Heart right ventricle (tissue), 16 donors: ENCODE measurements at regions not wholly inside any gene's neighbourhood (a gene's known extent, or its start where the extent isn't known, plus 50 kb on each side); places are given as distances from the start of the nearest gene placed in this dataset.

Experiments
- ATAC-seq, 8 donors: fragments of 200-7000 bp; cut with Tn5 transposase; one replicate each; pipeline ENCODE4 v1.9.1; 2020; ENCODE audit warnings: mild to moderate bottlenecking in 8 of 8, moderate library complexity in 8 of 8, moderate number of reproducible peaks in 1 of 8
- DNase-seq, 2 donors: peaks; one replicate each; pipeline ENCODE4 v3.0.0-alpha.2; 2020
- H3K27ac ChIP-seq, 10 donors: fragments of 200-600 bp; sonication (generic) in 2 of 10; one replicate each; pipeline versions ENCODE4 v1.5.0 to v1.8.0; 2020 to 2022; ENCODE audit warnings: mild to moderate bottlenecking in 3 of 10
- H3K27me3 ChIP-seq, 7 donors: fragments of 200-600 bp; one replicate each; pipeline ENCODE4 v1.8.0; 2021 to 2022; ENCODE audit warnings: mild to moderate bottlenecking in 2 of 7
- H3K36me3 ChIP-seq, 9 donors: fragments of 200-600 bp; sonication (generic) in 1 of 9; one replicate each; pipeline versions ENCODE4 v1.5.0 to v1.8.0; 2020 to 2022; ENCODE audit warnings: mild to moderate bottlenecking in 2 of 9
- H3K4me1 ChIP-seq, 9 donors: fragments of 200-600 bp; sonication (generic) in 1 of 9; one replicate each; pipeline versions ENCODE4 v1.5.0 to v1.8.0; 2020 to 2022; ENCODE audit warnings: mild to moderate bottlenecking in 4 of 9
- H3K4me3 ChIP-seq, 10 donors: fragments of 200-600 bp; sonication (generic) in 2 of 10; one replicate each; pipeline versions ENCODE4 v1.5.0 to v1.8.0; 2020 to 2022; ENCODE audit warnings: mild to moderate bottlenecking in 7 of 10, moderate library complexity in 2 of 10
- H3K9me3 ChIP-seq, 11 donors: fragments of 200-600 bp in 10 of 11; sonication (generic) in 2 of 11; one replicate each; pipeline versions ENCODE4 v1.5.0 to v1.8.0; 2013 to 2022; ENCODE audit warnings: mild to moderate bottlenecking in 2 of 11, control low read depth in 1 of 11, moderate library complexity in 1 of 11
- WGBS, 2 donors: extraction: QIAGEN DNeasy Blood & Tissue Kit; methylation state at CpG; one replicate each; pipeline ENCODE4 v1.1.7; 2013; ENCODE audit warnings: inconsistent platforms in 1 of 2; 5-methylcytosine and 5-hydroxymethylcytosine counted together
- intact Hi-C, 10 donors: fragments of 100-400 bp; cut with DNase I; formaldehyde crosslinking; loops; one replicate each; pipeline versions ENCODE4 v1.11.1 to v1.14.2; 2022
- TF ChIP-seq, protein P1 (sequence below), 9 donors: fragments of 200-600 bp; sonication (generic) in 2 of 9; IDR thresholded peaks; one replicate each; pipeline versions ENCODE4 v1.5.0 to v1.8.0; 2021 to 2022; ENCODE audit warnings: antibody characterized with exemption in 9 of 9, mild to moderate bottlenecking in 5 of 9, moderate library complexity in 1 of 9
- donor health status: Arrhythmogenic right ventricular cardiomyopathy.
- donor health status: ischemic (EF 13 %, LVEDD 7.1; RV severe dilation, severe dysfunction).
- donor health status: healthy with polysubstance abuse.
- donor health status: DM: no; HTN: yes; CAD: no.
- donor health status: DM: no; HTN: no; CAD: no.
- donor health status: ischemic (EF 25% LVEDD 6.9; RV normal size, moderate dysfunction).
- donor health status: ischemic (EF 25% LVEDD 5.7; RV mildly dilated, moderate dysfunction).
- donor health status: healthy.
- donor health status: DM: yes; HTN: yes; CAD: no.
- donor health status: Ischemic cardiomyopathy.
- donor health status: ischemic (EF 35%, LVEDD 5.7; RV mildly dilated, moderate dysfunction).
- donor health status: nonischemic (EF 11% LVEDD 7.7; RV severe dilation, severe dysfunction).
- donor health status: DM: yes; HTN: yes; CAD: no.
- donor health status: PGD.
- donor health status: ischemic (EF 29% LVEDD 5.4; RV normal size, mild dysfunction).
- donor health status: nonischemic (EF 23%, LVEDD 6.1; RV moderate dilation, normal function).

DNA sequence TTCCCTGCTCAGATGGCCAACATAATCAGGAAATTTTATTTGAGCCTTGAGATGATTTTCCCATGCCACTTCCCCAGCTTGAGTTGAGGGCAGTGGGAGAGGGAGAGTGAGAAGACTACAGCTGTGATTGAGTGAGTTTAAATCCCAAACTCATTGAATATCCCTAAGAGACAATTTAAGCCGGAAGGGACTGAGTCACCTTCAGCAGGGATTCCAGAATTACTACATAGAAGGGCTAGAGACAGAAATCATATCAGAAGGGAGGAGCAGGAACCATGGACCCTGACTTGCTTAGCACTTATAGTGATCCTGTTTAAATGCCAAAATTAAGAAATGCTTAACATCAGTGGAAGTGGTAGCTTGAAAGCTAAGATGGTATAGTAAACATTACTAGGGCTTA is 312.2 kb upstream of the SLCO3A1 start:
- Histone ChIP-seq H3K27me3 (no peaks in the 10 kb centered on the region), H3K27ac (no peak overlapping the region), H3K4me1 (peaks cover 0 to 16% (median 11%) of the 10 kb centered on the region in 9 donors), H3K9me3 (no peaks in the 10 kb centered on the region), H3K36me3 (no peaks in the 10 kb centered on the region), H3K4me3 (no peak overlapping the region)
- WGBS, 2 donors, result 63 to 65% methylated on average over 1 of the region's 1 CpG
- intact Hi-C loops, result loop anchor here in 1 of 10 donors (10.0 kb wide), 1 partner anchor 144 kb away; no protein-coding TSS in a partner anchor
- TF ChIP-seq, protein P1, sequence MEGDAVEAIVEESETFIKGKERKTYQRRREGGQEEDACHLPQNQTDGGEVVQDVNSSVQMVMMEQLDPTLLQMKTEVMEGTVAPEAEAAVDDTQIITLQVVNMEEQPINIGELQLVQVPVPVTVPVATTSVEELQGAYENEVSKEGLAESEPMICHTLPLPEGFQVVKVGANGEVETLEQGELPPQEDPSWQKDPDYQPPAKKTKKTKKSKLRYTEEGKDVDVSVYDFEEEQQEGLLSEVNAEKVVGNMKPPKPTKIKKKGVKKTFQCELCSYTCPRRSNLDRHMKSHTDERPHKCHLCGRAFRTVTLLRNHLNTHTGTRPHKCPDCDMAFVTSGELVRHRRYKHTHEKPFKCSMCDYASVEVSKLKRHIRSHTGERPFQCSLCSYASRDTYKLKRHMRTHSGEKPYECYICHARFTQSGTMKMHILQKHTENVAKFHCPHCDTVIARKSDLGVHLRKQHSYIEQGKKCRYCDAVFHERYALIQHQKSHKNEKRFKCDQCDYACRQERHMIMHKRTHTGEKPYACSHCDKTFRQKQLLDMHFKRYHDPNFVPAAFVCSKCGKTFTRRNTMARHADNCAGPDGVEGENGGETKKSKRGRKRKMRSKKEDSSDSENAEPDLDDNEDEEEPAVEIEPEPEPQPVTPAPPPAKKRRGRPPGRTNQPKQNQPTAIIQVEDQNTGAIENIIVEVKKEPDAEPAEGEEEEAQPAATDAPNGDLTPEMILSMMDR (IDR thresholded peaks at IDR 0.05), result no peak
- DNase-seq (no peak), ATAC-seq (peak in 1 of 8 donors; percentile 20)

DNA sequence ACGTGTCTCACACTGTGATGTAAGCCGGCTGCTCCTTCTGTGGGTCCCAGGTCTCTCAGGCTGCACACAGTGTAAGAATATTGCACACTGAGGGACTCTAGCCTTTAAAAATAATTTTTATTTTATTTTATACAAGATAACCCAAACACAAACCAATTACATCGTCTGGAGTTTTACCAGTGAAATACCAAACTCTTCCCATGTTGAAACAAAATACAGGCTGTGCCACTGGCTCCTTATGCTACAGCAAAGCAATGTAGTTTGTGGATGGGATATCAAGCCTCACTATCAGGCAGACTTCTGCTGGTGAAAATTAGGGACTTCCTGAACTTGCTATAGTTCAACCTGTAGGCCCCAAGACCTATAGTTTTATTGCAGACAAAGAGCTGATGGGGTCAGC is 311.3 kb upstream of the SLCO3A1 start:
- Histone ChIP-seq H3K27ac (no peak overlapping the region), H3K4me1 (peaks cover 0 to 8% (median 4%) of the 10 kb centered on the region in 9 donors), H3K4me3 (no peak overlapping the region), H3K36me3 (no peaks in the 10 kb centered on the region), H3K9me3 (no peaks in the 10 kb centered on the region), H3K27me3 (no peaks in the 10 kb centered on the region)
- no peak for ATAC-seq
- WGBS, 2 donors, result 68 to 75% methylated on average over 3 of the region's 3 CpGs
- intact Hi-C loops, result loop anchor here in 1 of 10 donors (10.0 kb wide), 1 partner anchor 143 kb away; no protein-coding TSS in a partner anchor
- DNase-seq, result no peak
- TF ChIP-seq, protein P1 (IDR thresholded peaks at IDR 0.05), result no peak

GRCh38 chr15:91547356-91547755 is 306.2 kb upstream of the SLCO3A1 start:
- Histone ChIP-seq H3K27me3 (no peaks in the 10 kb centered on the region), H3K27ac (no peak overlapping the region), H3K9me3 (no peaks in the 10 kb centered on the region), H3K4me1 (peaks cover 0 to 18% (median 3%) of the 10 kb centered on the region in 9 donors), H3K36me3 (no peaks in the 10 kb centered on the region), H3K4me3 (no peak overlapping the region)
- intact Hi-C loops, result loop anchor here in 1 of 10 donors (10.0 kb wide), 1 partner anchor 137 kb away; no protein-coding TSS in a partner anchor
- no peak for ATAC-seq
- TF ChIP-seq, protein P1 (IDR thresholded peaks at IDR 0.05), result no peak
- 87 to 92% methylated on average over 3 of the region's 3 CpGs for WGBS, 2 donors
- no peak for DNase-seq

- DNase-seq, result peak; percentile 39 to 63
- Histone ChIP-seq H3K4me1 (peaks cover 0 to 18% (median 3%) of the 10 kb centered on the region in 9 donors), H3K4me3 (no peak overlapping the region), H3K36me3 (no peaks in the 10 kb centered on the region), H3K27me3 (no peaks in the 10 kb centered on the region), H3K27ac (peak overlapping the region in 2 of 10 donors; percentile 41 to 45), H3K9me3 (no peaks in the 10 kb centered on the region)
- intact Hi-C loops, result loop anchor here in 1 of 10 donors (10.0 kb wide), 1 partner anchor 136 kb away; no protein-coding TSS in a partner anchor
- WGBS, 2 donors, result 30 to 37% methylated on average over 4 of the region's 4 CpGs
- peak; percentile 59 to 90 (median 85) for ATAC-seq
- TF ChIP-seq, protein P1 (IDR thresholded peaks at IDR 0.05), result no peak
Observed at GRCh38 chr15:91548549-91548948, 305.0 kb upstream of the SLCO3A1 start.
